Gastroesophageal sphincter (tissue), 4 donors: ENCODE measurements at regions not wholly inside any gene's neighbourhood (a gene's known extent, or its start where the extent isn't known, plus 50 kb on each side); places are given as distances from the start of the nearest gene placed in this dataset.
"Not testable (repeated sequence)": the region's sequence is repeated elsewhere in the genome, so short reads cannot be mapped to it uniquely, and the experiment has no call there.

Experiments
- ATAC-seq: fragments of 150-250 bp; one replicate; pipeline ENCODE4 v1.9.1; 2016; ENCODE audit warnings: mild to moderate bottlenecking, moderate library complexity
- H3K27ac ChIP-seq, 4 donors: fragments of 200-600 bp; sonication (generic) in 3 of 4; 1 replicate in 3 of 4; 2 replicates in 1 of 4; pipeline ENCODE4 v1.5.1; 2016 to 2019
- H3K27me3 ChIP-seq: fragments of 200-600 bp; sonication (generic); one replicate; pipeline ENCODE4 v1.5.1; 2019
- H3K36me3 ChIP-seq, 2 donors: fragments of 200-600 bp; sonication (generic); one replicate each; pipeline ENCODE4 v1.5.1; 2019; ENCODE audit warnings: control low read depth in 1 of 2
- H3K4me1 ChIP-seq, 3 donors: fragments of 200-600 bp; sonication (generic); 1 replicate in 2 of 3; 2 replicates in 1 of 3; pipeline ENCODE4 v1.5.1; 2016 to 2019; ENCODE audit warnings: control low read depth in 2 of 3
- H3K4me3 ChIP-seq, 2 donors: fragments of 200-600 bp; sonication (generic); one replicate each; pipeline ENCODE4 v1.5.1; 2019; ENCODE audit warnings: mild to moderate bottlenecking in 1 of 2, moderate library complexity in 1 of 2
- H3K9me3 ChIP-seq, 3 donors: fragments of 200-600 bp; sonication (generic); one replicate each; pipeline ENCODE4 v1.5.1; 2017 to 2019; ENCODE audit warnings: control low read depth in 2 of 3
- CTCF ChIP-seq, 4 experiments: fragments of 200-600 bp in 2 of 4; fragments of 450-650 bp in 2 of 4; sonication (generic) in 1 of 4; IDR thresholded peaks; one replicate each; pipeline ENCODE4 v1.5.1; 2017 to 2019; ENCODE audit warnings: antibody characterized with exemption in 4 of 4, mild to moderate bottlenecking in 2 of 4, moderate library complexity in 2 of 4
- EP300 ChIP-seq: sonication (generic); formaldehyde crosslinking; IDR thresholded peaks from one replicate; pipeline ENCODE4 v1.6.1; 2017; ENCODE audit warnings: antibody characterized with exemption, mild to moderate bottlenecking
- POLR2A ChIP-seq, 2 donors: fragments of 450-650 bp; IDR thresholded peaks; one replicate each; pipeline ENCODE4 v1.6.1; 2017; ENCODE audit warnings: antibody characterized with exemption in 2 of 2, mild to moderate bottlenecking in 2 of 2, moderate library complexity in 1 of 2
- POLR2AphosphoS5 ChIP-seq: sonication (generic); formaldehyde crosslinking; IDR thresholded peaks from one replicate; pipeline ENCODE4 v1.6.1; 2017; ENCODE audit warnings: antibody characterized with exemption
- WGBS, 2 donors: methylation state at CpG; one replicate each; pipeline ENCODE4 v1.1.5; 2018; ENCODE audit warnings: low coverage in 1 of 2; 5-methylcytosine and 5-hydroxymethylcytosine counted together

GRCh38 chr11:96865020-96865419 lies 475.2 kb downstream of the JRKL start:
- Histone ChIP-seq H3K9me3 (no peaks in the 10 kb centered on the region), H3K36me3 (no peaks in the 10 kb centered on the region), H3K27ac (no peak overlapping the region), H3K4me3 (no peak overlapping the region), H3K4me1 (no peaks in the 10 kb centered on the region), H3K27me3 (no peaks in the 10 kb centered on the region)
- TF ChIP-seq EP300 (no peak), POLR2A (IDR thresholded peaks at IDR 0.05) (no peak), CTCF (IDR thresholded peaks at IDR 0.05) (no peak), POLR2AphosphoS5 (no peak)
- ATAC-seq = no peak
- WGBS, 2 donors = 66 to 67% methylated on average over 2 of the region's 2 CpGs

- ATAC-seq = no peak
Measured at GRCh38 chr11:96869207-96869606, 479.4 kb downstream of the JRKL start.

DNA sequence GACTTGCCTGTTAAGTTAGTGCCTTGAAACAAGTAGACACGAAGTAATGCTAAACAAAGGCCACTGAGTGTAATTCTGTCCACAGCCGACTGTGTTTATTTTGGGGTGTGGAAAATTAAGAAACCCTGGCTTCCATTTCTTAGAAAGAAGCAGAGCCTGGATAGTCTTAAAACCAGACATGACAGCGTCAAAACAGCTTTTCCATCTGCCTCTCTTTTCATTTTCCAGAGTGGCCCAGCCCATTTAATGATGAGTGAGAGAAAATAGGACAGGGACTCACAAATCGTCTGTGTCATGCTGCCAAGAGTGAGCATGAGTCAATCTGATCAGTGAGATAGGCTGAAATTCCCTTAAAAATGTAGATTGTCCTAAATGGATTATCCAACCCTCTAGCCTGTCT lies 485.9 kb downstream of the JRKL start:
- Histone ChIP-seq H3K4me3 (no peak overlapping the region), H3K36me3 (no peaks in the 10 kb centered on the region), H3K27me3 (no peaks in the 10 kb centered on the region), H3K4me1 (no peaks in the 10 kb centered on the region), H3K9me3 (no peaks in the 10 kb centered on the region), H3K27ac (no peak overlapping the region)
- TF ChIP-seq CTCF (IDR thresholded peaks at IDR 0.05) (no peak), EP300 (no peak), POLR2AphosphoS5 (no peak), POLR2A (IDR thresholded peaks at IDR 0.05) (no peak)
- 48% methylated on average over 2 to 4 of the region's 4 CpGs for WGBS, 2 donors
- ATAC-seq = no peak

More at GRCh38 chr11:96869207-96869606, 479.4 kb downstream of the JRKL start:
- TF ChIP-seq POLR2A (IDR thresholded peaks at IDR 0.05) (no peak), EP300 (no peak), CTCF (IDR thresholded peaks at IDR 0.05) (no peak), POLR2AphosphoS5 (no peak)
- Histone ChIP-seq H3K27ac (no peak overlapping the region), H3K36me3 (no peaks in the 10 kb centered on the region), H3K4me1 (no peaks in the 10 kb centered on the region), H3K9me3 (no peaks in the 10 kb centered on the region), H3K27me3 (no peaks in the 10 kb centered on the region), H3K4me3 (no peak overlapping the region)

GRCh38 chr11:96878299-96879051 lies 488.7 kb downstream of the JRKL start:
- no peaks in the 10 kb centered on the region for H3K4me1 ChIP-seq
- 100% methylated on average over 1 of the region's 6 CpGs for whole genome bisulfite sequencing, 2 donors
- H3K36me3 ChIP-seq = no peaks in the 10 kb centered on the region
- H3K9me3 ChIP-seq = no peaks in the 10 kb centered on the region
- ATAC-seq = no peak
- no peak overlapping the region for H3K27ac ChIP-seq
- H3K4me3 ChIP-seq = no peak overlapping the region
- H3K27me3 ChIP-seq = no peaks in the 10 kb centered on the region
- no peak for TF ChIP-seq POLR2A (IDR thresholded peaks at IDR 0.05)
- no peak for TF ChIP-seq CTCF (IDR thresholded peaks at IDR 0.05)
- TF ChIP-seq EP300 = no peak
- TF ChIP-seq POLR2AphosphoS5 = no peak

GRCh38 chr11:96882622-96883021 lies 492.8 kb downstream of the JRKL start:
- H3K9me3 ChIP-seq, H3K36me3 ChIP-seq, H3K4me1 ChIP-seq, H3K4me3 ChIP-seq, ATAC-seq, H3K27ac ChIP-seq, H3K27me3 ChIP-seq: not testable (repeated sequence)
- 82 to 100% methylated on average over 2 of the region's 2 CpGs for WGBS, 2 donors
